HEK293 (cell line): ENCODE measurements at regions not wholly inside any gene's neighbourhood (a gene's known extent, or its start where the extent isn't known, plus 50 kb on each side); places are given as distances from the start of the nearest gene placed in this dataset.

Source experiments
- CTCF ChIA-PET: fragments of 350-600 bp; formaldehyde crosslinking; extraction: SDS; loops from one replicate; lab custom pipeline; 2021; ENCODE audit warnings: antibody characterized with exemption; lab: Yijun Ruan, JAX
- POLR2A ChIA-PET: fragments of 300-600 bp; formaldehyde crosslinking; extraction: SDS; loops from one replicate; lab custom pipeline; 2020; ENCODE audit warnings: antibody characterized with exemption, inconsistent platforms; lab: Yijun Ruan, JAX
- H3K27ac ChIP-seq: fragments of 200-500 bp; sonication (Bioruptor generic); 2 replicates; pipeline ENCODE4 v1.5.1; 2014; ENCODE audit warnings: low read depth, low read length, control low read depth, inconsistent platforms; ENCODE audit errors: extremely low read depth
- H3K36me3 ChIP-seq, 2 experiments: fragments of 200-500 bp in 1 of 2; sonication (Bioruptor generic) in 1 of 2; 1 replicate in 1 of 2; 2 replicates in 1 of 2; pipeline ENCODE4 v1.5.1; 2014 to 2017; ENCODE audit warnings: inconsistent platforms in 2 of 2, low read length in 2 of 2; ENCODE audit not compliant: control insufficient read depth in 2 of 2, insufficient read depth in 1 of 2
- H3K4me1 ChIP-seq: fragments of 200-500 bp; sonication (Bioruptor generic); 2 replicates; pipeline ENCODE4 v1.5.1; 2014; ENCODE audit warnings: mild to moderate bottlenecking, low read length, inconsistent platforms; ENCODE audit not compliant: control insufficient read depth, insufficient read depth
- H3K4me3 ChIP-seq: 2 replicates; pipeline ENCODE4 v1.5.1; 2011; ENCODE audit warnings: low read depth, mild to moderate bottlenecking, control low read depth, low read length, moderate library complexity
- H3K9me3 ChIP-seq: fragments of 200-500 bp; sonication (Bioruptor generic); 2 replicates; pipeline ENCODE4 v1.5.1; 2014; ENCODE audit warnings: low read depth, low read length, inconsistent platforms; ENCODE audit not compliant: control insufficient read depth, insufficient read depth
- BCL11B ChIP-seq: fragments of 450-650 bp; formaldehyde crosslinking; IDR thresholded peaks from 2 replicates; pipeline ENCODE4 v1.5.1; 2016; ENCODE audit warnings: low read depth, missing biosample characterization, missing genetic modification characterization
- BCL6B ChIP-seq: fragments of 450-650 bp; formaldehyde crosslinking; IDR thresholded peaks from 2 replicates; pipeline ENCODE4 v1.5.1; 2017; ENCODE audit warnings: missing biosample characterization, missing genetic modification characterization
- GLIS2 ChIP-seq: fragments of 450-650 bp; formaldehyde crosslinking; IDR thresholded peaks from 2 replicates; pipeline ENCODE4 v1.5.1; 2016; ENCODE audit warnings: missing biosample characterization, missing genetic modification characterization
- KLF16 ChIP-seq: fragments of 450-650 bp; formaldehyde crosslinking; IDR thresholded peaks from 2 replicates; pipeline ENCODE4 v1.5.1; 2017; ENCODE audit warnings: missing biosample characterization, missing genetic modification characterization
- PRDM4 ChIP-seq: fragments of 450-650 bp; formaldehyde crosslinking; IDR thresholded peaks from 2 replicates; pipeline ENCODE4 v1.5.1; 2017; ENCODE audit warnings: missing biosample characterization, missing genetic modification characterization
- PRDM6 ChIP-seq: fragments of 450-650 bp; formaldehyde crosslinking; IDR thresholded peaks from 2 replicates; pipeline ENCODE4 v1.5.1; 2017; ENCODE audit warnings: missing biosample characterization, missing genetic modification characterization
- ZNF138 ChIP-seq: fragments of 450-650 bp; formaldehyde crosslinking; IDR thresholded peaks from 2 replicates; pipeline ENCODE4 v1.5.1; 2016; ENCODE audit warnings: missing biosample characterization, missing genetic modification characterization, borderline replicate concordance
- ZNF140 ChIP-seq: fragments of 450-650 bp; formaldehyde crosslinking; IDR thresholded peaks from 2 replicates; pipeline ENCODE4 v1.5.1; 2016; ENCODE audit warnings: missing biosample characterization, missing genetic modification characterization
- ZNF155 ChIP-seq: fragments of 450-650 bp; formaldehyde crosslinking; IDR thresholded peaks from 2 replicates; pipeline ENCODE4 v1.5.1; 2016; ENCODE audit warnings: missing biosample characterization, missing genetic modification characterization
- ZNF202 ChIP-seq: fragments of 450-650 bp; formaldehyde crosslinking; IDR thresholded peaks from 2 replicates; pipeline ENCODE4 v1.5.1; 2016; ENCODE audit warnings: missing biosample characterization, missing genetic modification characterization, borderline replicate concordance
- ZNF311 ChIP-seq: fragments of 450-650 bp; formaldehyde crosslinking; IDR thresholded peaks from 2 replicates; pipeline ENCODE4 v1.5.1; 2017; ENCODE audit warnings: missing biosample characterization, missing genetic modification characterization, borderline replicate concordance
- ZNF518A ChIP-seq: fragments of 450-650 bp; formaldehyde crosslinking; conservative IDR thresholded peaks from 2 replicates; pipeline ENCODE4 v1.5.1; 2016; ENCODE audit warnings: low read depth, missing biosample characterization, missing genetic modification characterization
- ZNF521 ChIP-seq: fragments of 450-650 bp; formaldehyde crosslinking; IDR thresholded peaks from 2 replicates; pipeline ENCODE4 v1.5.1; 2017; ENCODE audit warnings: missing biosample characterization, mild to moderate bottlenecking, missing genetic modification characterization
- ZNF548 ChIP-seq: fragments of 450-650 bp; formaldehyde crosslinking; IDR thresholded peaks from 2 replicates; pipeline ENCODE4 v1.5.1; 2016; ENCODE audit warnings: missing biosample characterization, missing genetic modification characterization
- ZNF596 ChIP-seq: fragments of 450-650 bp; IDR thresholded peaks from 2 replicates; pipeline ENCODE4 v1.5.0; 2018; ENCODE audit warnings: missing biosample characterization, mild to moderate bottlenecking, missing genetic modification characterization, moderate library complexity
- ZNF843 ChIP-seq: fragments of 450-650 bp; formaldehyde crosslinking; IDR thresholded peaks from 2 replicates; pipeline ENCODE4 v1.5.1; 2016; ENCODE audit warnings: missing biosample characterization, missing genetic modification characterization
- ZSCAN5A ChIP-seq: fragments of 450-650 bp; formaldehyde crosslinking; IDR thresholded peaks from 2 replicates; pipeline ENCODE4 v1.5.1; 2016; ENCODE audit warnings: missing biosample characterization, missing genetic modification characterization

GRCh38 chr1:218643926-218644325, 298.8 kb downstream of the TGFB2 start:
- H3K4me1 ChIP-seq = no peaks in the 10 kb centered on the region
- CTCF ChIA-PET = no interaction called here

GRCh38 chr1:218646288-218646687, 301.2 kb downstream of the TGFB2 start:
- ChIA-PET POLR2A (no interaction called here), CTCF (interaction anchor here (0.6 kb wide), 1 partner anchor 147 kb away, joined by 4 read pairs; no protein-coding TSS in a partner anchor)
- Histone ChIP-seq H3K9me3 (no peaks in the 10 kb centered on the region), H3K4me3 (no peak overlapping the region), H3K27ac (no peak overlapping the region), H3K36me3 (no peaks in the 10 kb centered on the region), H3K4me1 (no peaks in the 10 kb centered on the region)
- no peak for TF ChIP-seq ZSCAN5A (tag by site-specific recombination)
- TF ChIP-seq ZNF548 (tag by site-specific recombination) = no peak
- no peak for TF ChIP-seq GLIS2 (tag by site-specific recombination)
- no peak for TF ChIP-seq ZNF518A (tag by site-specific recombination)
- no peak for TF ChIP-seq KLF16
- no peak for TF ChIP-seq PRDM4
- no peak for TF ChIP-seq ZNF155
- no peak for TF ChIP-seq BCL11B (tag by site-specific recombination)
- no peak for TF ChIP-seq BCL6B (tag by site-specific recombination)
- no peak for TF ChIP-seq PRDM6
- TF ChIP-seq ZNF311 (tag by site-specific recombination) = no peak

More at GRCh38 chr1:218643926-218644325, 298.8 kb downstream of the TGFB2 start:
- no peaks in the 10 kb centered on the region for H3K36me3 ChIP-seq
- no peak overlapping the region for H3K4me3 ChIP-seq
- no peaks in the 10 kb centered on the region for H3K9me3 ChIP-seq
- no peak for TF ChIP-seq ZNF140 (tag by site-specific recombination)
- no peak for TF ChIP-seq ZNF521 (tag by site-specific recombination)
- no peak for TF ChIP-seq ZNF202 (tag by site-specific recombination)
- TF ChIP-seq ZNF596 (tag by site-specific recombination) = no peak
- no peak for TF ChIP-seq ZNF138 (tag by site-specific recombination)
- TF ChIP-seq ZNF843 (tag by site-specific recombination) = no peak
- POLR2A ChIA-PET = no interaction called here
- no peak overlapping the region for H3K27ac ChIP-seq
